ENCODE measurements at regions not wholly inside any gene's neighbourhood (a gene's known extent, or its start where the extent isn't known, plus 50 kb on each side); places are given as distances from the start of the nearest gene placed in this dataset.

- Histone ChIP-seq H3K79me2 (ENCODE audit: insufficient read depth, low read length) (no peaks in the 10 kb centered on the region), H3K4me1 (ENCODE audit: control insufficient read depth in 1 of 2, insufficient read depth in 2 of 2, low read length in 2 of 2) (peaks cover 0 to 3% of the 10 kb centered on the region in 2 donors), H3K4me2 (replicated peaks; ENCODE audit: extremely low read depth, low read length, poor library complexity, severe bottlenecking) (no peak overlapping the region), H3K36me3 (replicated peaks in 1 of 2; ENCODE audit: control insufficient read depth in 1 of 2, insufficient read depth in 2 of 2, low read length in 2 of 2) (no peaks in the 10 kb centered on the region), H3K27ac (ENCODE audit: low read depth in 1 of 2, low read length in 2 of 2) (no peak overlapping the region), H3K9me3 (replicated peaks in 1 of 2; ENCODE audit: control insufficient read depth in 1 of 2, insufficient read depth in 1 of 2, low read length in 2 of 2) (no peaks in the 10 kb centered on the region), H3K27me3 (ENCODE audit: control insufficient read depth in 2 of 2, insufficient read depth in 2 of 2, low read length in 2 of 2) (no peaks in the 10 kb centered on the region), H3K9ac (ENCODE audit: insufficient read depth, low read length, poor library complexity, severe bottlenecking) (no peak overlapping the region), H2AFZ (ENCODE audit: insufficient read depth, low read depth, low read length, poor library complexity, severe bottlenecking) (no peak overlapping the region), H3K4me3 (replicated peaks in 1 of 3; ENCODE audit: low read depth in 2 of 3, low read length in 3 of 3) (no peak overlapping the region), H4K20me1 (ENCODE audit: insufficient read depth, low read length) (no peaks in the 10 kb centered on the region)
- Mint-ChIP-seq H3K4me3 (no peak overlapping the region), H3K36me3 (no peaks in the 10 kb centered on the region), H3K4me1 (no peaks in the 10 kb centered on the region), H3K9me3 (peaks cover 0 to 6% (median 3%) of the 10 kb centered on the region in 7 donors), H3K27me3 (ENCODE audit: low read depth in 3 of 3) (no peaks in the 10 kb centered on the region), H3K27ac (no peak overlapping the region)
- TF ChIP-seq CTCF (IDR thresholded peaks at IDR 0.05), result no peak
- intact Hi-C loops (cut with micrococcal nuclease), result no loop called here
- DNase-seq, result no peak
Measured at GRCh38 chr1:88451856-88452255, 232.2 kb upstream of the PKN2 start.

GRCh38 chr1:88453295-88453694 is 230.8 kb upstream of the PKN2 start:
- Histone ChIP-seq H2AFZ (ENCODE audit: insufficient read depth, low read depth, low read length, poor library complexity, severe bottlenecking) (no peak overlapping the region), H4K20me1 (ENCODE audit: insufficient read depth, low read length) (no peaks in the 10 kb centered on the region), H3K4me1 (ENCODE audit: control insufficient read depth in 1 of 2, insufficient read depth in 2 of 2, low read length in 2 of 2) (peaks cover 0 to 3% of the 10 kb centered on the region in 2 donors), H3K79me2 (ENCODE audit: insufficient read depth, low read length) (no peaks in the 10 kb centered on the region), H3K9me3 (replicated peaks in 1 of 2; ENCODE audit: control insufficient read depth in 1 of 2, insufficient read depth in 1 of 2, low read length in 2 of 2) (no peaks in the 10 kb centered on the region), H3K4me2 (replicated peaks; ENCODE audit: extremely low read depth, low read length, poor library complexity, severe bottlenecking) (no peak overlapping the region), H3K4me3 (replicated peaks in 1 of 3; ENCODE audit: low read depth in 2 of 3, low read length in 3 of 3) (no peak overlapping the region), H3K27ac (ENCODE audit: low read depth in 1 of 2, low read length in 2 of 2) (no peak overlapping the region), H3K9ac (ENCODE audit: insufficient read depth, low read length, poor library complexity, severe bottlenecking) (no peak overlapping the region), H3K27me3 (ENCODE audit: control insufficient read depth in 2 of 2, insufficient read depth in 2 of 2, low read length in 2 of 2) (no peaks in the 10 kb centered on the region), H3K36me3 (replicated peaks in 1 of 2; ENCODE audit: control insufficient read depth in 1 of 2, insufficient read depth in 2 of 2, low read length in 2 of 2) (no peaks in the 10 kb centered on the region)
- intact Hi-C loops (cut with micrococcal nuclease), result no loop called here
- no peaks in the 10 kb centered on the region for H3K36me3 Mint-ChIP-seq
- no peak for TF ChIP-seq CTCF (IDR thresholded peaks at IDR 0.05)
- 83% methylated on average over 3 of the region's 7 CpGs for WGBS (ENCODE audit: insufficient coverage)
- no peak overlapping the region for H3K27ac Mint-ChIP-seq
- no peak for DNase-seq
- H3K9me3 Mint-ChIP-seq, result peaks cover 0 to 6% (median 2%) of the 10 kb centered on the region in 7 donors
- H3K27me3 Mint-ChIP-seq (ENCODE audit: low read depth in 3 of 3), result no peaks in the 10 kb centered on the region
- H3K4me1 Mint-ChIP-seq, result no peaks in the 10 kb centered on the region
- H3K4me3 Mint-ChIP-seq, result no peak overlapping the region

All from CD14-positive monocyte (primary cell).